Activated CD8-positive, alpha-beta memory T cell treated with anti-CD3 and anti-CD28 coated beads, Interleukin-2, amount 10 ng/mL, durations not matched to agents 7 days and 5 days (primary cell): ENCODE measurements at regions not wholly inside any gene's neighbourhood (a gene's known extent, or its start where the extent isn't known, plus 50 kb on each side); places are given as distances from the start of the nearest gene placed in this dataset.
"Not testable (repeated sequence)": the region's sequence is repeated elsewhere in the genome, so short reads cannot be mapped to it uniquely, and the experiment has no call there.

Experiments
- ATAC-seq: fragments of 150-1000 bp; cut with Tn5 transposase; one replicate; pipeline ENCODE4 v1.10.0; 2021; ENCODE audit warnings: moderate library complexity
- CTCF ChIA-PET: fragments of 350-600 bp; sonication (Branson Sonifier 250); formaldehyde crosslinking; loops from one replicate; lab custom pipeline; 2021; ENCODE audit warnings: antibody characterized with exemption; lab: Charles Lee
- DNase-seq: peaks from one replicate; pipeline ENCODE4 v3.0.0-alpha.2; 2020
- H3K27ac Mint-ChIP-seq: one replicate; pipeline ENCODE4 v1.8.0; 2021; ENCODE audit warnings: mild to moderate bottlenecking, mixed read lengths
- H3K27me3 Mint-ChIP-seq: one replicate; pipeline ENCODE4 v1.8.0; 2021; ENCODE audit warnings: mixed read lengths
- H3K36me3 Mint-ChIP-seq: one replicate; pipeline ENCODE4 v1.8.0; 2021; ENCODE audit warnings: mild to moderate bottlenecking, mixed read lengths
- H3K4me1 Mint-ChIP-seq: one replicate; pipeline ENCODE4 v1.8.0; 2021; ENCODE audit warnings: mixed read lengths
- H3K4me3 Mint-ChIP-seq: one replicate; pipeline ENCODE4 v1.8.0; 2021; ENCODE audit warnings: mild to moderate bottlenecking, moderate library complexity, mixed read lengths
- H3K9me3 Mint-ChIP-seq: one replicate; pipeline ENCODE4 v1.8.0; 2022; ENCODE audit warnings: low read depth, mixed read lengths

DNA sequence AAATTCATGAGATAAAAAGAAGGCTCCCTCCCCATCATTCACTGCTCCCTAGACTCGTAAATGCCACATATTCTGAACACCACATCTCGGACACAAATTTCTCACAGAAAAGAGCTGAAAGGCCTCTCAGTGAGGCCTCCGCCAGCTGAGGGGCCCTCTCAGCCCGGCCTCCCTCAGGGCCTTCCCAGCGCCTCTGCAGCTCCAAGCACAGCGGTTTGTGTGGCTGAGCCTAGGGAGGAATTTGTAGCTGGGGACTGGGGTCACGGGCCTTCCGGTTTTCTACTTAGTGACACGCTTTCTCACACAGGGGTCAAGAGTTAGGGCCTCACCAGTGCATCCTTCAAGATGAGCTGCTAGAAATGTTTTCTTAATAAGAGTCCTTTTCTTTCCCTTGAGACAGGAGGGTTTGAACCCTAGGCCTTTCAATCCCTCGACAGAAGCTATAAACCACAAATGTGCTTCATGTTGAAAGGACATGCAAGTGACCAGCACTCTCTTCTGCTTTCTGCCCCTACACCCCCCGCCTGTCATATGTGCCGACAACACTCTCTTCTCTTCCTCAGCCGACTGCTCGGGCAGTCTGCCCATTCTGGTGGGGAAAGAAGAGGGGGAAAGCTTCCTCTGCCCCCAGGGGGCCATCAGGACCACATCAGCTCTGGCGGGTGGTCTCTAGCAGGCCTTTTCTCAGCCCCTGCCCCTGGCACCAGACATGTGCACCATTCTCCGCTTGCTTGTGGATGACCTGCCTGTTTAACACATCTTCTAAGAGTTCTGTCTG is 104.9 kb downstream of the CHIC2 start:
- Mint-ChIP-seq H3K27me3 (no peaks in the 10 kb centered on the region), H3K27ac (no peak overlapping the region), H3K9me3 (no peaks in the 10 kb centered on the region), H3K4me1 (no peaks in the 10 kb centered on the region), H3K4me3 (no peak overlapping the region), H3K36me3 (no peaks in the 10 kb centered on the region)
- ATAC-seq (no peak), DNase-seq (no peak)
- CTCF ChIA-PET = no interaction called here

- H3K9me3 Mint-ChIP-seq = no peaks in the 10 kb centered on the region
- ATAC-seq = no peak
- no peaks in the 10 kb centered on the region for H3K36me3 Mint-ChIP-seq
These were observed 108.0 kb downstream of the CHIC2 start for GRCh38 chr4:53956454-53956853.

GRCh38 chr4:53956053-53956452 is 108.4 kb downstream of the CHIC2 start:
- CTCF ChIA-PET = no interaction called here
- no peak for ATAC-seq
- no peak overlapping the region for H3K4me3 Mint-ChIP-seq

More at GRCh38 chr4:53956454-53956853, 108.0 kb downstream of the CHIC2 start:
- Mint-ChIP-seq H3K4me1 (no peaks in the 10 kb centered on the region), H3K4me3 (no peak overlapping the region), H3K27ac (no peak overlapping the region), H3K27me3 (no peaks in the 10 kb centered on the region)
- CTCF ChIA-PET = no interaction called here
- no peak for DNase-seq

GRCh38 chr4:53951414-53951813 is 113.0 kb downstream of the CHIC2 start:
- Mint-ChIP-seq H3K9me3 (no peaks in the 10 kb centered on the region), H3K36me3 (no peaks in the 10 kb centered on the region), H3K27me3 (peaks cover 2% of the 10 kb centered on the region), H3K27ac (no peak overlapping the region), H3K4me1 (no peaks in the 10 kb centered on the region), H3K4me3 (no peak overlapping the region)
- ATAC-seq (no peak), DNase-seq (no peak)
- CTCF ChIA-PET = no interaction called here

More at GRCh38 chr4:53956053-53956452, 108.4 kb downstream of the CHIC2 start:
- no peak for DNase-seq
- H3K27me3 Mint-ChIP-seq = no peaks in the 10 kb centered on the region
- no peak overlapping the region for H3K27ac Mint-ChIP-seq
- H3K9me3 Mint-ChIP-seq = no peaks in the 10 kb centered on the region
- no peaks in the 10 kb centered on the region for H3K4me1 Mint-ChIP-seq
- H3K36me3 Mint-ChIP-seq = no peaks in the 10 kb centered on the region

DNA sequence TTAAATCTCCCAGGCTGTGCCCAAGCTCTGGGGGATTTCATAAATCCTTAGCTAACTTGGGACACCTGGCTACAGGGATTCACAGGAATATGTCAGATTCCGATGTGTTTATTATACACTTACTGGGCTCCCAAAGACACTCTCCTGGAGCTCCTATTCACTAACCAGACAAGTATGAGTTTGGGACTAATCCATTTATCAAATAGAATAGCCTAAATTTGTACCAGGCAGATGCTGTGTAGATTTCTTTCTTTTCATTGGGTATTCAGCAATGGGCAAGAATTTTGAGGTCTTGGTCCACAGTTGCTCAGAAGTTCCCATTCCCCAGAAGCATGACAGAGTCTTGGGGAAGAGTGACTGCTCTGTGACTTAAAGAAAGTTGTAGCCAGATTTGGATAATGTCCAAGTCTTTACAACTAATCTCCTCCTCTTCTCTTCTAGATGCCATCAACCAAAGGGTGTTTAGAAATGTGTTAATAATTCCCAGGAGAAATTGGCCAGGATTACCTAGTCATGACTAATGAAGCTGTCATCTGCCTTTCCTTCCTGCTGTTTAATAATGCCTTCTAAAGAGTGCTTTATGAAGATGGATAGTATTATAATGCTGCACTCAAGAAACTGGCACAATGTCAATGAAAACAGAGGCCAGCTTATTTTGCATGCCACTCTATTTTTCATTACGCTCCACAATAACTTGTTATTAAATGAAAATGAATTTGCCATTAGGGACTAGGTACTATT is 120.9 kb downstream of the CHIC2 start:
- CTCF ChIA-PET = interaction anchor here (1.0 kb wide), 1 partner anchor 14 kb away, joined by 3 read pairs; no protein-coding TSS in a partner anchor
- no peak for DNase-seq
- Mint-ChIP-seq H3K36me3 (no peaks in the 10 kb centered on the region), H3K4me1 (peaks cover 2% of the 10 kb centered on the region), H3K9me3 (peaks cover 2% of the 10 kb centered on the region), H3K4me3 (no peak overlapping the region), H3K27me3 (peaks cover 5% of the 10 kb centered on the region), H3K27ac (no peak overlapping the region)
- ATAC-seq = no peak

- CTCF ChIA-PET = interaction anchor here (1.0 kb wide), 1 partner anchor 13 kb away, joined by 3 read pairs; no protein-coding TSS in a partner anchor
- Mint-ChIP-seq H3K36me3 (no peaks in the 10 kb centered on the region), H3K27ac (no peak overlapping the region), H3K9me3 (peaks cover 4% of the 10 kb centered on the region), H3K27me3 (peaks cover 3% of the 10 kb centered on the region), H3K4me1 (peaks cover 2% of the 10 kb centered on the region), H3K4me3 (no peak overlapping the region)
- ATAC-seq = no peak
- DNase-seq = no peak
These were observed 121.7 kb downstream of the CHIC2 start for GRCh38 chr4:53942712-53943111.

DNA sequence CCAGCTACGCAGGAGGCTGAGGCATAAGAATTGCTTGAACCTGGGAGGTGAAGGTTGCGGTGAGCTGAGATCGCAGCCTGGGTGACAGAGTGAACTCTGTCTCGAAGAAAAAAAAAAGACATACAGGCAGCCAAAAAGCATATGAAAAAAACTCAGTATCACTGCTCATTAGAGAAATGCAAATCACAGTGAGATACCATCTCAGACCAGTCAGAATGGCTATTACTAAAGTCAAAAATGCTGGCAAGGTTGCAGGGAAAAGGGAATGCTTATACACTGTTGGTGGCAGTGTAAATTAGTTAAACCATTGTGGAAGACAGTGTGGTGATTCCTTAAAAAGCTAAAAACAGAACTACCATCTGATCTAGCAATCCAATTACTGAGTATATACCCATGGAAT is 123.1 kb downstream of the CHIC2 start:
- DNase-seq (no peak), ATAC-seq (no peak)
- CTCF ChIA-PET = no interaction called here
- H3K9me3 Mint-ChIP-seq = peaks cover 4% of the 10 kb centered on the region
- H3K4me3 Mint-ChIP-seq = no peak overlapping the region
- H3K4me1 Mint-ChIP-seq = peaks cover 2% of the 10 kb centered on the region
- H3K27me3 Mint-ChIP-seq = peaks cover 3% of the 10 kb centered on the region
- H3K27ac Mint-ChIP-seq = no peak overlapping the region
- H3K36me3 Mint-ChIP-seq = no peaks in the 10 kb centered on the region

DNA sequence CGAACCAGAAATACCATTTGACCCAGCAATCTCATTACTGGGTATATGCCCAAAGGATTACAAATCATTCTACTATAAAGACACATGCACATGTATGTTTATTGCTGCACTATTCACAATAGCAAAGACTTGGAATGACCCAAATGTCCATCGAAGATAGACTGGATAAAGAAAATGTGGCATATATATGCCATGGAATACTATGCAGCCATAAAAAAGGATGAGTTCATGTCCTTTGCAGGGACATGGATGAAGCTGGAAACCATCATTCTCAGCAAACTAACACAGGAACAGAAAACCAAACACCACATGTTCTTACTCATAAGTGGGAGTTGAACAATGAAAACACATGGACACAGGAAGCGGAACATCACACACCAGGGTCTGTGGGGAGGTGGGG is 124.5 kb downstream of the CHIC2 start:
- H3K27me3 Mint-ChIP-seq, CTCF ChIA-PET, H3K36me3 Mint-ChIP-seq, ATAC-seq, H3K9me3 Mint-ChIP-seq, H3K4me1 Mint-ChIP-seq, H3K27ac Mint-ChIP-seq, DNase-seq, H3K4me3 Mint-ChIP-seq: not testable (repeated sequence)

DNA sequence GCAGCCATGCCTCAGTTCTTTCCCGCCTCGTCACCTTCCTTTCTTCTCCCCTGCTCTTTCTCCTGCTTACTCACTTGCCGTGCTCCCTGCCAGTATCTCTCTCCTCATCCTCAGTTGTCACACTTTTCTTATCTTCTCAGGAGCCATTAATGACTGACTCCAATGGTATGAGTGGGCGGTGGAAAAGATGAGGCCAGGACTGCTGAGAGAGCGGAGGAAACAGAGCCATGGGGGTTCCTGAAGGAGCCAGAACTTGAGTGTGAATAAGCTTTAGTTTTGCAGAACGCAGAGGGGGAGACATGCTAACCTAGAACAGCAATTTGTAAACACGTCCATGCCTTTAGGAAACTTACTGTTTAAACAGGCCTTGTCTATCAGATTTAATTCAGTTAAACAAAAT is 126.5 kb downstream of the CHIC2 start:
- no peak overlapping the region for H3K27ac Mint-ChIP-seq
- H3K9me3 Mint-ChIP-seq = peaks cover 4% of the 10 kb centered on the region
- no peaks in the 10 kb centered on the region for H3K4me1 Mint-ChIP-seq
- no peak overlapping the region for H3K4me3 Mint-ChIP-seq
- H3K27me3 Mint-ChIP-seq = peaks cover 3% of the 10 kb centered on the region
- ATAC-seq (no peak), DNase-seq (no peak)
- no peaks in the 10 kb centered on the region for H3K36me3 Mint-ChIP-seq
- CTCF ChIA-PET = no interaction called here

GRCh38 chr4:53937327-53937726 is 127.1 kb downstream of the CHIC2 start:
- Mint-ChIP-seq H3K27me3 (peaks cover 3% of the 10 kb centered on the region), H3K9me3 (peaks cover 4% of the 10 kb centered on the region), H3K4me3 (no peak overlapping the region), H3K4me1 (no peaks in the 10 kb centered on the region), H3K36me3 (no peaks in the 10 kb centered on the region), H3K27ac (no peak overlapping the region)
- CTCF ChIA-PET = no interaction called here
- DNase-seq (no peak), ATAC-seq (no peak)

DNA sequence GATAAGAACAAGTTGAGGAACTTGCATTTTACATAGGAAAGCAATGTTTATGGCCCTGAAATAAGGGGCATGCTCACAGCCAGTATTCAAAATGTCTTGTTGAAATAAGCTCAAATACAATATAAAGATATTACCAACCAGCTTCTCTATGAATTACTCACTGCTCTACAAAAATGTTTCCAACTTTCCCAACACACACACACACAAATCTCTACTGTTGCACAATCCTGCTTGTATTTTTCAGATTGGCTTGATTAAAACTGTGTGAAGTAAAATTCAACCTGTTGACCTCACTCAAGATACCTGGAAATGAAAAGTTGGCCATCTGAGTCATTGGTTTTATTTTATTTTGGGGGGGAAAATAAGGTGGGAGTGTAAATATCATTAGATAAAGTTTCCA is 128.6 kb downstream of the CHIC2 start:
- no peak for DNase-seq
- no peak overlapping the region for H3K27ac Mint-ChIP-seq
- no peaks in the 10 kb centered on the region for H3K4me1 Mint-ChIP-seq
- H3K36me3 Mint-ChIP-seq = no peaks in the 10 kb centered on the region
- no peak for ATAC-seq
- no peak overlapping the region for H3K4me3 Mint-ChIP-seq
- peaks cover 5% of the 10 kb centered on the region for H3K27me3 Mint-ChIP-seq
- H3K9me3 Mint-ChIP-seq = peaks cover 4% of the 10 kb centered on the region
- CTCF ChIA-PET = interaction anchor here (1.6 kb wide), 1 partner anchor 298 kb away, joined by 4 read pairs; no protein-coding TSS in a partner anchor

GRCh38 chr4:53932796-53933610 is 131.4 kb downstream of the CHIC2 start:
- Mint-ChIP-seq H3K36me3 (no peaks in the 10 kb centered on the region), H3K4me3 (no peak overlapping the region), H3K27ac (no peak overlapping the region), H3K4me1 (no peaks in the 10 kb centered on the region), H3K27me3 (peaks cover 5% of the 10 kb centered on the region), H3K9me3 (peaks cover 2% of the 10 kb centered on the region)
- DNase-seq = no peak
- CTCF ChIA-PET = interaction anchor here (0.7 to 5.8 kb wide), 2 partner anchors 300 kb away, joined by 3 to 68 read pairs; no protein-coding TSS in a partner anchor
- ATAC-seq = no peak

DNA sequence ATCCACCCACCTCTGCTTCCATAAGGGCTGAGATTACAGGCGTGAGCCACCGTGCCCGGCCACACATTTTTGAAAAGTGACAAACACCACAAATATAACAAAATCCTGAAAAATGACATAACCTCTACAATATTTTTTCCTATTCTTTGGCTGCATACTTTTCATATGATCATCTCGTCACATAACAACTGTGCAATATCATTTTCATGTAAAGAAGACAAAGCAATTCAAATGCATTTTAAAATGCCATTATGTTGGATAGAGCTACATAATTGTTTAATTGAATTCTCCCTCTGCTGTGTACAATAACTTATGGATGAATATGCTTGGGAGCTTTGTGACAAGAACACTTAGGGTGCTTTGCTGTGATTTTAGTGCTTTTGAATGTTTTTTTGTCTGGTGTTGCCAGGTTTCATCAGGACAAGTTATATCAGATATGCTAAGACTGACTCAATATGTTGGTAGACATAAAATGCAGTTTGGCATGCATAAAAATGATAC is 132.9 kb downstream of the CHIC2 start:
- ATAC-seq (no peak), DNase-seq (no peak)
- Mint-ChIP-seq H3K27me3 (peaks cover 5% of the 10 kb centered on the region), H3K36me3 (no peaks in the 10 kb centered on the region), H3K9me3 (no peaks in the 10 kb centered on the region), H3K4me1 (no peaks in the 10 kb centered on the region), H3K27ac (no peak overlapping the region), H3K4me3 (no peak overlapping the region)
- CTCF ChIA-PET = interaction anchor here (0.9 to 5.8 kb wide), 5 partner anchors 24 to 302 kb away, joined by 3 to 68 read pairs (median 6); no protein-coding TSS in a partner anchor
